ENCODE measurements at regions not wholly inside any gene's neighbourhood (a gene's known extent, or its start where the extent isn't known, plus 50 kb on each side); places are given as distances from the start of the nearest gene placed in this dataset.
"Not testable (repeated sequence)": the region's sequence is repeated elsewhere in the genome, so short reads cannot be mapped to it uniquely, and the experiment has no call there.

DNA sequence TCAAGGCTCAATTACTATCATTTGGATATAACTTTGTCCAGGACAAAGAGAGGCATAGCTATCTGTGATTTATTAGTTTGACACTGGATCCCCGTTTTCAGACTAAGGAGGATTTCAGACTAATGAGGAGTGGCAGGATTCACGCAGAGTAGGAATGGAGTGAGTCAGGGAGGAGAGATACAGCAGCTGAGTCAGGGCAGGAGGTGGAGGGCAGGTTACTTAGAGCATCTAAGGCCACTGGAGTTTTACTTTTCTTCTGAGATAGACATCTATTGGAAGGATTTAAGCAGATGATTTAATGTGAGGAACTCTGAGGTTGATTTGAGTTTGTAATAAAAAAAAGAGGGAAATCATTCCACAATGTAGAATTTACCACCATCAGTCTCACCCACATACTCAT is 110.6 kb downstream of the RPIA start:
- POLR2A ChIA-PET; H3K27me3 Mint-ChIP-seq; H3K27ac Mint-ChIP-seq; DNase-seq; ATAC-seq; H3K4me1 Mint-ChIP-seq; intact Hi-C loops (cut with DNase I, micrococcal nuclease); CTCF ChIA-PET; H3K9me3 Mint-ChIP-seq (ENCODE audit: low read depth); H3K36me3 Mint-ChIP-seq (ENCODE audit: low read depth); H3K4me3 Mint-ChIP-seq: not testable (repeated sequence)

DNA sequence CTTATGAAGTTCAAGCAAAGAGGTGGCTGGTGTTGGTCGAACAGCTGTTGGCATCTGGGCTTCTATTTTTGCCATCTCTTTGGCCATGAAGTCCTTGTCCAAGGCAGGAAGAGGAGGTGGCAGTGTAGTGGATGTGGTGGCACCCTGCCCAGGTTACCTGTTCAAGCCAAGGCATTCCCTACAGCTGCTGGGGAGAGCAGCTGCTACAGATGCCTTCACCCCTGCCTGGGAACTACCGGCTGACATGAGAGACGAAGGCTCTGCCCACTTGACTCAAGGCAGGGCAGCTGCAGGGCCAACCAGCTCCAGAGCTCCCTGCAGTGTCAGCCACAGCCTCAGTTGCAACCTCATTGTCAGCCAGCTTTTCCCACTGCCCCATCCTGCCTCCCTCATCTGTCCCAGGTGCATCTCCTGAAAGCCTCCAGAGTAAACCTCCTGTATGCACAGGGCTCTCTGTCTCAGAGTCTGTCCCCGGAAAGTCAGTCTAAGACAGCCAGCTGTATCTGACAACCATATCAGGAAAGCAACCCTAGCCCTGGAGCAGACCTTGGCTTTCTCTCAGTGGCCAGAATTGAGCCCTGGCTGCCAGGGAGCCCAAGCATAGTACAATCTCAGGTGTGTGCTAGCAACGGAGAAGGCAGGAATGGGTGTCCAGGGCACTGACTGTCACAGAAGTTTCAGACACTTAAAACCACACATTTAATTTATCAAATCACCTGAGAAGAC is 115.9 kb downstream of the RPIA start:
- H3K4me3 Mint-ChIP-seq = no peak overlapping the region
- CTCF ChIA-PET = interaction anchor here (1.4 kb wide), 1 partner anchor 24 kb away, joined by 5 read pairs; no protein-coding TSS in a partner anchor
- intact Hi-C loops (cut with DNase I, micrococcal nuclease) = no loop called here
- H3K9me3 Mint-ChIP-seq (ENCODE audit: low read depth) = no peaks in the 10 kb centered on the region
- H3K27ac Mint-ChIP-seq = no peak overlapping the region
- POLR2A ChIA-PET = no interaction called here
- DNase-seq (no peak), ATAC-seq (no peak)
- H3K36me3 Mint-ChIP-seq (ENCODE audit: low read depth) = no peaks in the 10 kb centered on the region
- no peaks in the 10 kb centered on the region for H3K4me1 Mint-ChIP-seq
- peaks cover 9% of the 10 kb centered on the region for H3K27me3 Mint-ChIP-seq

DNA sequence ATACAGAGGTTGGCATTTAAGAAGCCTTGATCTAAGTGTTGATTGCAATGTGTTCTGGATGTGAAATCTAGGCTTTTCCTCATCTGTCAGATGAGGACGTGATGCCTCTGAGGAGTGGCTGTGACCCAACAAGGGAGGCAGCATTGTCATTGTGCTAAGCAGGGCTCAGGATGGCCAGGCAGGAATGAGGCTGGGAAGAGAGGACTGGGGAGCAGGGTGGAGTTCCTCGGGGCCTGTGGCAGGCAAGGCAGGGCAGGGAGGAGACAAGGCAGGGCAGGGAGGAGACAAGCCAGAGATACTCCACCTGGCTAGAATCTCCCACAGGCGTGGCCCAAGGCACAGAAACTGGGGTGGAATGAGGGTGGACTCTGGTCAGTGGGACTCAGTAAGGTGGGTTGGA is 116.6 kb downstream of the RPIA start:
- intact Hi-C loops (cut with DNase I, micrococcal nuclease) = no loop called here
- DNase-seq (no peak), ATAC-seq (no peak)
- Mint-ChIP-seq H3K9me3 (ENCODE audit: low read depth) (no peaks in the 10 kb centered on the region), H3K27me3 (peaks cover 9% of the 10 kb centered on the region), H3K4me3 (no peak overlapping the region), H3K4me1 (no peaks in the 10 kb centered on the region), H3K36me3 (ENCODE audit: low read depth) (no peaks in the 10 kb centered on the region), H3K27ac (no peak overlapping the region)
- ChIA-PET CTCF (no interaction called here), POLR2A (no interaction called here)

- Mint-ChIP-seq H3K4me3 (no peak overlapping the region), H3K4me1 (no peaks in the 10 kb centered on the region), H3K27me3 (peaks cover 9% of the 10 kb centered on the region), H3K36me3 (ENCODE audit: low read depth) (no peaks in the 10 kb centered on the region), H3K9me3 (ENCODE audit: low read depth) (no peaks in the 10 kb centered on the region), H3K27ac (no peak overlapping the region)
- POLR2A ChIA-PET = no interaction called here
- intact Hi-C loops (cut with DNase I, micrococcal nuclease) = no loop called here
- CTCF ChIA-PET = no interaction called here
- DNase-seq = no peak
- ATAC-seq = no peak
Observed at GRCh38 chr2:88808652-88809051, 117.2 kb downstream of the RPIA start.

- CTCF ChIA-PET = no interaction called here
- Mint-ChIP-seq H3K27ac (no peak overlapping the region), H3K4me1 (no peaks in the 10 kb centered on the region), H3K36me3 (ENCODE audit: low read depth) (no peaks in the 10 kb centered on the region), H3K9me3 (ENCODE audit: low read depth) (no peaks in the 10 kb centered on the region), H3K27me3 (peaks cover 9% of the 10 kb centered on the region), H3K4me3 (no peak overlapping the region)
- DNase-seq (no peak), ATAC-seq (no peak)
- intact Hi-C loops (cut with DNase I, micrococcal nuclease) = no loop called here
- POLR2A ChIA-PET = no interaction called here
Observed at GRCh38 chr2:88809216-88809615, 117.7 kb downstream of the RPIA start.

- H3K4me1 Mint-ChIP-seq = no peaks in the 10 kb centered on the region
- H3K27me3 Mint-ChIP-seq = peaks cover 9% of the 10 kb centered on the region
- CTCF ChIA-PET = no interaction called here
- H3K27ac Mint-ChIP-seq = no peak overlapping the region
- POLR2A ChIA-PET = no interaction called here
- no peak for DNase-seq
- no peak for ATAC-seq
- peaks cover 5% of the 10 kb centered on the region for H3K9me3 Mint-ChIP-seq (ENCODE audit: low read depth)
- no peaks in the 10 kb centered on the region for H3K36me3 Mint-ChIP-seq (ENCODE audit: low read depth)
- intact Hi-C loops (cut with DNase I, micrococcal nuclease) = no loop called here
- no peak overlapping the region for H3K4me3 Mint-ChIP-seq
Observed at GRCh38 chr2:88810017-88810416, 118.5 kb downstream of the RPIA start.

- ChIA-PET POLR2A (no interaction called here), CTCF (no interaction called here)
- ATAC-seq = no peak
- intact Hi-C loops (cut with DNase I, micrococcal nuclease) = no loop called here
- Mint-ChIP-seq H3K4me1 (no peaks in the 10 kb centered on the region), H3K4me3 (no peak overlapping the region), H3K27me3 (peaks cover 9% of the 10 kb centered on the region), H3K27ac (no peak overlapping the region), H3K9me3 (ENCODE audit: low read depth) (peaks cover 5% of the 10 kb centered on the region), H3K36me3 (ENCODE audit: low read depth) (no peaks in the 10 kb centered on the region)
- no peak for DNase-seq
Observed at GRCh38 chr2:88810488-88810887, 119.0 kb downstream of the RPIA start.

DNA sequence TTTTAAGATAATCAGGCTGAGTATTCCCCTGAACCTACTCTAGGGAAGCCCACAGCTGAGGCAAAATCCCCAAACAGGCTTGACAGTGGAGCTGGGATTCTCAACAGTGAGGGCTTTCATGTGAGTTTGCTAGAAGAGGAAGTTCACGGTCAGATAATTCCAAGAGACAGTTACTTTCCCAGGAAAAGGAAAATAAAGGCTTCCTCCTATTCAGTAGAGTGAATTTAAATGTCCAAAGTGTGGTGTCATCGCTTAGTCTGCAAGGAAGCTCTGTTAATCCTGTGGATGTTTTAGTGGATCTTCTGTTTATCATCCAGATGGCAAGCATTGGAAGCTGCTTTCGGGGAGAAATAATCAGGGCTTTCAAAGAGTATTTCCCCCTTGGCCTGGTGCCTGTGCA is 119.8 kb downstream of the RPIA start:
- H3K27me3 Mint-ChIP-seq = peaks cover 4% of the 10 kb centered on the region
- peaks cover 6% of the 10 kb centered on the region for H3K9me3 Mint-ChIP-seq (ENCODE audit: low read depth)
- CTCF ChIA-PET = no interaction called here
- ATAC-seq (no peak), DNase-seq (no peak)
- H3K4me1 Mint-ChIP-seq = no peaks in the 10 kb centered on the region
- H3K27ac Mint-ChIP-seq = no peak overlapping the region
- no peak overlapping the region for H3K4me3 Mint-ChIP-seq
- POLR2A ChIA-PET = no interaction called here
- H3K36me3 Mint-ChIP-seq (ENCODE audit: low read depth) = no peaks in the 10 kb centered on the region
- intact Hi-C loops (cut with DNase I, micrococcal nuclease) = no loop called here

GRCh38 chr2:88811681-88812080 is 120.2 kb downstream of the RPIA start:
- no peaks in the 10 kb centered on the region for H3K4me1 Mint-ChIP-seq
- no peak overlapping the region for H3K4me3 Mint-ChIP-seq
- ATAC-seq (no peak), DNase-seq (no peak)
- POLR2A ChIA-PET = no interaction called here
- CTCF ChIA-PET = no interaction called here
- H3K9me3 Mint-ChIP-seq (ENCODE audit: low read depth) = peaks cover 11% of the 10 kb centered on the region
- H3K27me3 Mint-ChIP-seq = peaks cover 4% of the 10 kb centered on the region
- intact Hi-C loops (cut with DNase I, micrococcal nuclease) = no loop called here
- no peak overlapping the region for H3K27ac Mint-ChIP-seq
- no peaks in the 10 kb centered on the region for H3K36me3 Mint-ChIP-seq (ENCODE audit: low read depth)

GRCh38 chr2:88813612-88814011 is 122.1 kb downstream of the RPIA start:
- H3K9me3 Mint-ChIP-seq (ENCODE audit: low read depth) = peaks cover 11% of the 10 kb centered on the region
- ATAC-seq = no peak
- intact Hi-C loops (cut with DNase I, micrococcal nuclease) = no loop called here

DNA sequence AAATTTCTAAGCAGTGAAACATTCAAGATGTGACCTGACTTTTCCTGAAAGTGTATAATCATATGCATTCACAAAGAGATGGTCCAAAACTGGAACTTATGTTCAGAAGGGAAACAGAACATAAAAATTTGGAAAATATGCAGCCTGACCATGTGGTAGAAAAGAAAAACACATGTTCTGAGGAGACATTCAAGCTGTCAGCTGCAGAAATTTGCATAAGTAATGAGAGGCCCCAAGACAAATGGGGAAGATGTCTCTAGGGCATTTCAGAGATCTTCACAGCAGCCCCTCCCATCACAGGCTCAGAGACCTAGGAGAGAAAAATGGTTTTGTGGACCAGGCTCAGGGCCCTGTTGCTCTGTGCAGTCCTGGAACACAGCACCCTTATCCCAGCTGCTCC is 123.8 kb downstream of the RPIA start:
- Mint-ChIP-seq H3K4me3 (no peak overlapping the region), H3K27ac (no peak overlapping the region), H3K4me1 (no peaks in the 10 kb centered on the region), H3K27me3 (no peaks in the 10 kb centered on the region), H3K36me3 (ENCODE audit: low read depth) (no peaks in the 10 kb centered on the region), H3K9me3 (ENCODE audit: low read depth) (peaks cover 11% of the 10 kb centered on the region)
- intact Hi-C loops (cut with DNase I, micrococcal nuclease) = no loop called here
- ATAC-seq = no peak
- ChIA-PET POLR2A (no interaction called here), CTCF (no interaction called here)
- DNase-seq = no peak

More at GRCh38 chr2:88813612-88814011, 122.1 kb downstream of the RPIA start:
- ChIA-PET POLR2A (no interaction called here), CTCF (no interaction called here)
- H3K36me3 Mint-ChIP-seq (ENCODE audit: low read depth) = no peaks in the 10 kb centered on the region
- no peaks in the 10 kb centered on the region for H3K27me3 Mint-ChIP-seq
- peak; percentile 15 for DNase-seq
- no peak overlapping the region for H3K4me3 Mint-ChIP-seq
- H3K4me1 Mint-ChIP-seq = no peaks in the 10 kb centered on the region
- H3K27ac Mint-ChIP-seq = no peak overlapping the region

- H3K9me3 Mint-ChIP-seq (ENCODE audit: low read depth) = peaks cover 11% of the 10 kb centered on the region
- H3K4me3 Mint-ChIP-seq = no peak overlapping the region
- DNase-seq (no peak), ATAC-seq (no peak)
- ChIA-PET POLR2A (no interaction called here), CTCF (no interaction called here)
- H3K4me1 Mint-ChIP-seq = no peaks in the 10 kb centered on the region
- H3K27ac Mint-ChIP-seq = no peak overlapping the region
- H3K36me3 Mint-ChIP-seq (ENCODE audit: low read depth) = no peaks in the 10 kb centered on the region
- H3K27me3 Mint-ChIP-seq = no peaks in the 10 kb centered on the region
- intact Hi-C loops (cut with DNase I, micrococcal nuclease) = no loop called here
Observed at GRCh38 chr2:88815697-88816096, 124.2 kb downstream of the RPIA start.

DNA sequence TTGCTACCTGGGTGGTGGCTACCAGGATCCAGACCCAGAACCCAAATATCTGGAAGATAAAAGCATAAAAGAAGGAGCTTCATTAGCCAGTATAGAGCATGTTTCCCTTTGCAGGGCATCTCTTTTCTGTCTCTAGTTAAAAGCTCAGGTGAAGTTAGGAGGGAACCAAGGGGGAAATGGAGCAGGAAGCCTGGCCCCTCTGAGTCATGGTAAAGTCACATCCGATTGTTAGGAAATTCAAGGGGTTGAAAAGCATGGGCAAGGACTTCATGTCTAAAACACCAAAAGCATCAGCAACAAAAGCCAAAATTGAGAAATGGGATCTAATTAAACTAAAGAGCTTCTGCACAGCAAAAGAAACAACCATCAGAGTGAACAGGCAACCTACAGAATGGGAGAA is 126.9 kb downstream of the RPIA start:
- peaks cover 11% of the 10 kb centered on the region for H3K9me3 Mint-ChIP-seq (ENCODE audit: low read depth)
- no peaks in the 10 kb centered on the region for H3K36me3 Mint-ChIP-seq (ENCODE audit: low read depth)
- DNase-seq (no peak), ATAC-seq (no peak)
- ChIA-PET CTCF (no interaction called here), POLR2A (no interaction called here)
- no peak overlapping the region for H3K4me3 Mint-ChIP-seq
- H3K4me1 Mint-ChIP-seq = no peaks in the 10 kb centered on the region
- H3K27me3 Mint-ChIP-seq = no peaks in the 10 kb centered on the region
- intact Hi-C loops (cut with DNase I, micrococcal nuclease) = no loop called here
- H3K27ac Mint-ChIP-seq = no peak overlapping the region

Measured in activated CD4-positive, alpha-beta T cell treated with anti-CD3 and anti-CD28 coated beads for 36 hours (primary cell).